Lower lobe of right lung (tissue), 2 donors: ENCODE measurements at regions not wholly inside any gene's neighbourhood (a gene's known extent, or its start where the extent isn't known, plus 50 kb on each side); places are given as distances from the start of the nearest gene placed in this dataset.

Experiments used
- ATAC-seq, 2 donors: fragments of 200-7000 bp; cut with Tn5 transposase; one replicate each; pipeline ENCODE4 v1.9.1; 2020 to 2022; ENCODE audit warnings: mild to moderate bottlenecking in 2 of 2, moderate library complexity in 2 of 2
- DNase-seq: peaks from one replicate; pipeline ENCODE4 v3.0.0-alpha.2; 2020
- H3K27ac ChIP-seq: fragments of 200-600 bp; one replicate; pipeline ENCODE4 v1.8.0; 2022
- H3K27me3 ChIP-seq: fragments of 200-600 bp; one replicate; pipeline ENCODE4 v1.8.0; 2022; ENCODE audit warnings: low read depth
- H3K36me3 ChIP-seq: fragments of 200-600 bp; one replicate; pipeline ENCODE4 v1.8.0; 2022; ENCODE audit warnings: mild to moderate bottlenecking
- H3K4me1 ChIP-seq: fragments of 200-600 bp; one replicate; pipeline ENCODE4 v1.8.0; 2022
- H3K4me3 ChIP-seq: fragments of 200-600 bp; one replicate; pipeline ENCODE4 v1.8.0; 2022; ENCODE audit warnings: mild to moderate bottlenecking
- H3K9me3 ChIP-seq: fragments of 200-600 bp; one replicate; pipeline ENCODE4 v1.8.0; 2022
- intact Hi-C: fragments of 100-400 bp; cut with DNase I; formaldehyde crosslinking; loops from one replicate; pipeline ENCODE4 v1.11.0; 2022
- TF ChIP-seq, protein P1 (sequence below): fragments of 200-600 bp; IDR thresholded peaks from one replicate; pipeline ENCODE4 v1.8.0; 2022; ENCODE audit warnings: antibody characterized with exemption, mild to moderate bottlenecking
- donor health status: DM: no; HTN: yes; CAD: no; lungs with severe emphysema.

DNA sequence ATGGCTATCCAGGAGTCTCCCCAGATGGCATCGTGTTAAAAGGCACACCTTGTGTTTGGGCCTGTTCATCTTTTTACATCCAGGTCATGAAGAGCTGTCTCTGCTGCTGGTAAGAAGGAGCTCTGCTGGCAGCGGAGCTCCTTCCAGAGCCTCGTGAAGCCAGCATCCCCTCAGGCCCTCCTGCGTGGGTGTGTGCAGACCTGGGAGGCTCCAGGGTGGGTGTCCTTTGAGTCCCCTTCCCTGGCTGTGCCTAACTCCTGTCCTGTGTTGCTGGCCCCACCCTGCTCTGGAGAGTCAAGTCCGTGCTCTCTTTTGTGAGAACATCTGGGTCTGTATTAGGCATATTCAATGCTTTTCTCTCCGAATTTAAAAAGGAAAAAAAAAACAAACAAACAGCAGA is 149.6 kb upstream of the IRX2 start:
- TF ChIP-seq, protein P1, sequence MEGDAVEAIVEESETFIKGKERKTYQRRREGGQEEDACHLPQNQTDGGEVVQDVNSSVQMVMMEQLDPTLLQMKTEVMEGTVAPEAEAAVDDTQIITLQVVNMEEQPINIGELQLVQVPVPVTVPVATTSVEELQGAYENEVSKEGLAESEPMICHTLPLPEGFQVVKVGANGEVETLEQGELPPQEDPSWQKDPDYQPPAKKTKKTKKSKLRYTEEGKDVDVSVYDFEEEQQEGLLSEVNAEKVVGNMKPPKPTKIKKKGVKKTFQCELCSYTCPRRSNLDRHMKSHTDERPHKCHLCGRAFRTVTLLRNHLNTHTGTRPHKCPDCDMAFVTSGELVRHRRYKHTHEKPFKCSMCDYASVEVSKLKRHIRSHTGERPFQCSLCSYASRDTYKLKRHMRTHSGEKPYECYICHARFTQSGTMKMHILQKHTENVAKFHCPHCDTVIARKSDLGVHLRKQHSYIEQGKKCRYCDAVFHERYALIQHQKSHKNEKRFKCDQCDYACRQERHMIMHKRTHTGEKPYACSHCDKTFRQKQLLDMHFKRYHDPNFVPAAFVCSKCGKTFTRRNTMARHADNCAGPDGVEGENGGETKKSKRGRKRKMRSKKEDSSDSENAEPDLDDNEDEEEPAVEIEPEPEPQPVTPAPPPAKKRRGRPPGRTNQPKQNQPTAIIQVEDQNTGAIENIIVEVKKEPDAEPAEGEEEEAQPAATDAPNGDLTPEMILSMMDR: no peak
- H3K36me3 ChIP-seq: no peaks in the 10 kb centered on the region
- H3K27ac ChIP-seq: no peak overlapping the region
- H3K4me3 ChIP-seq: no peak overlapping the region
- H3K4me1 ChIP-seq: no peaks in the 10 kb centered on the region
- DNase-seq (no peak), ATAC-seq (no peak)
- no peaks in the 10 kb centered on the region for H3K27me3 ChIP-seq
- no peaks in the 10 kb centered on the region for H3K9me3 ChIP-seq
- intact Hi-C loops: no loop called here

DNA sequence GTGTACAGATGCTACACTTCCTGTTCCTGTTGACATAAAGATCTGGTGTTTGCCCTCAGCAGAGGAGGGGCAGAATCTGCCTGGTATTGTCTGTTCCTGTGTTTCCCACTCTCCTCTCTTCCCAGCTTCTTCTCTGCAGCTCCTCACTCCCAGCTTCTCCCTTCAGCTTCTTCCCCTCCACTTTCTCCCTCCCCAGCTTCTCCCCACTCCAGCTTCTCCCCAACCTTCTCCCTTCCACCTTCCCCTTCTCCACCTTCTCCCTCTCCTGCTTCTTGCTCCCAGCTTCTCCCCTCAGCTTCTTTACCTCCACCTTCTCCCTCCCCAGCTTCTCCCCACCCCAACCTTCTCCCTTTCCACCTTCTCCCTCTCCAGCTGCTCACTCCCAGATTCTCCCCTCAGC is 148.9 kb upstream of the IRX2 start:
- Histone ChIP-seq H3K4me1 (no peaks in the 10 kb centered on the region), H3K9me3 (no peaks in the 10 kb centered on the region), H3K4me3 (no peak overlapping the region), H3K36me3 (no peaks in the 10 kb centered on the region), H3K27ac (no peak overlapping the region), H3K27me3 (no peaks in the 10 kb centered on the region)
- TF ChIP-seq, protein P1: no peak
- no peak for ATAC-seq
- intact Hi-C loops: no loop called here
- no peak for DNase-seq

DNA sequence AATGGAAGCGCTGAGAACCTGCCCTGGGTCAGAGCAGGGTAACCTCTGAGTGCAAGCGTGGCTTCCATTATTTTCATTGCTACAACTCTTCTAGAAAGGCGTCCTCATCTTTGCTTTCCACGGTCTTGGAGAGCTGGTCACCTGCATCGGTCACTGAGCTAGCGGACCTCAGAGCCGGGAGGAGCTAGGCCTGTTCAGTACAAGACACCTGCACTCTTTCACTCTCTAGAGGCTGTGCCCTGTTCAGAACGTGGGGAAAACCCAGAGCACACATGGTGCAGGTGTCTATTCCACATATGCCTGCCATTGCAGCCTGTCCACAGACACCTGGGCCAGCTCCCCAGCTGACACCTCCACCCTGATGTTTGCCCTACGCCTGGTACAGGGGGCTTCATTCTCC is 147.8 kb upstream of the IRX2 start:
- Histone ChIP-seq H3K4me1 (no peaks in the 10 kb centered on the region), H3K9me3 (no peaks in the 10 kb centered on the region), H3K27me3 (no peaks in the 10 kb centered on the region), H3K36me3 (no peaks in the 10 kb centered on the region), H3K27ac (no peak overlapping the region), H3K4me3 (no peak overlapping the region)
- ATAC-seq: no peak
- TF ChIP-seq, protein P1: no peak
- intact Hi-C loops: no loop called here
- no peak for DNase-seq

DNA sequence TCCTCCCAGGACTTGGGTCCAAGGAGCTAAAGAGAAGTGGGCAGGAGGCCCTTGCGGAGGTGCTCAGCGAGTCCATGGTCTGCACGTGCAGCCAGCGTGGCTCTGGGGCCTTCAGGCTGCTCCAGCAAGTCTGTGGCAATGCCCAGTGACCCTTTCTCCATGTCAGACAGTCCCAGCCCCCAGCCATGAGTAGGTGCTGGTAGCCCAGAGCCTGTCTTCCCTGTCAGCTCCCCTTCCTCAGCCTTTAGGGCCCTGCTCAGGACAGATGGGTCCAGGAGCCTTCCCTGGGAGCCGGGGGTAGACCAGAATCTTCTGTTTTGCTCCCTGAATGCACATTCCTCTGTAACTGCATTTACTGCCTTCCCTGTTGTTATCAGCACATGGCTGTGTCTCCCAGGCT is 147.2 kb upstream of the IRX2 start:
- TF ChIP-seq, protein P1: no peak
- Histone ChIP-seq H3K9me3 (no peaks in the 10 kb centered on the region), H3K36me3 (no peaks in the 10 kb centered on the region), H3K4me1 (no peaks in the 10 kb centered on the region), H3K4me3 (no peak overlapping the region), H3K27me3 (no peaks in the 10 kb centered on the region), H3K27ac (no peak overlapping the region)
- ATAC-seq (no peak), DNase-seq (no peak)
- intact Hi-C loops: no loop called here

DNA sequence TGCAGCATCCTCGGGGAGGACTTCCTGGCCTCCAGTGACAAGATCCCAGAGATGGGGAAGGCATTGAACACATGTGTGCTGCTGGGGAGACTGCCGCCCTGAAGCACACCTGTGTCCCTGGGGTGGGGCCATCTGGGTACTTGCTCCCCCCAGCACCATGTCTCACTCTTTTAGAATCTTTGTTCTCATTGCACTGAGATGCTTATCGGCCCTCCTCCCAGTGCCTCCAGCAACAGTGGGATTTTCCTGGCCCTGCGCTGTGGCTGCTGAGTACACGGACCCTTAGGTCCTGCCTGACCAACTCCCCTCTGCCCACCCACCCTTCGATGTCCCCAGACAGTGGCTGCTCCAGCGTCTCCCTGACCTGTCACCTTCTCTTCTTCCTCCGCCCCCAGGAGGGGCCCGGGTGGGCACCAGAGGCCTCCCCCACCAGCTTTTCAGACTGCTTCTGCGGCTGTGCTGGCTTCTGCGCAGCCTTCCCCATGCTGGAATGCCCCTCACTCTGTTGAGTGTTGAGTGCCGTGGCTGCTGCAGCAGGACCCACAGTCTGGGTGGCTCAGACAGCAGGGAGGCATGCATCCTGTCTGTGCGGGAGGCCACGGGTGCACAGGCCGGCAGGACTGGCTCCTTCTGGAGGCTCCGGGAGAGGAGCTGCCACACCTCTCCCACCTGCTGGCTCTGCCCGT is 145.9 kb upstream of the IRX2 start:
- Histone ChIP-seq H3K27ac (no peak overlapping the region), H3K9me3 (no peaks in the 10 kb centered on the region), H3K4me1 (no peaks in the 10 kb centered on the region), H3K4me3 (no peak overlapping the region), H3K27me3 (no peaks in the 10 kb centered on the region), H3K36me3 (no peaks in the 10 kb centered on the region)
- TF ChIP-seq, protein P1: no peak
- intact Hi-C loops: no loop called here
- DNase-seq (no peak), ATAC-seq (no peak)
